ENCODE measurements at regions not wholly inside any gene's neighbourhood (a gene's known extent, or its start where the extent isn't known, plus 50 kb on each side); places are given as distances from the start of the nearest gene placed in this dataset.

DNA sequence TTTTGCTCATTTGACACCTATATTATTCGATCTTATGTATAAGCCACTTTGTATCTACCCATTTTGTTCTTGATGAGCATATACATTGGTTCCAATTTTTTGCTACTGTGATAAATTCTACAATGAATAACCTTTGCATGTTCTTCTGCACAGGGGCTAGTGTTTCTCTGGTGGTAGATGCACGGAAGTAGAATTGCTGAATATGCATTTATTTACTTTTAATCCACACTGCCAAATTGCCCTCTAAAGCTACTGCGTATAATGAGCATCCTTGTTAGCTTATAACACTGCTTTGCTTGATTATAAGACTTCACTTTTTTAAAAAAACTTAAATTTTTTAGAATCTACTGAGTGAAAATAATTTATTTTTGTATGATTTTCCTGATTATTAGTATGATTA, 84.2 kb upstream of the PIAS1 start (continued):
- TF ChIP-seq, protein P1, sequence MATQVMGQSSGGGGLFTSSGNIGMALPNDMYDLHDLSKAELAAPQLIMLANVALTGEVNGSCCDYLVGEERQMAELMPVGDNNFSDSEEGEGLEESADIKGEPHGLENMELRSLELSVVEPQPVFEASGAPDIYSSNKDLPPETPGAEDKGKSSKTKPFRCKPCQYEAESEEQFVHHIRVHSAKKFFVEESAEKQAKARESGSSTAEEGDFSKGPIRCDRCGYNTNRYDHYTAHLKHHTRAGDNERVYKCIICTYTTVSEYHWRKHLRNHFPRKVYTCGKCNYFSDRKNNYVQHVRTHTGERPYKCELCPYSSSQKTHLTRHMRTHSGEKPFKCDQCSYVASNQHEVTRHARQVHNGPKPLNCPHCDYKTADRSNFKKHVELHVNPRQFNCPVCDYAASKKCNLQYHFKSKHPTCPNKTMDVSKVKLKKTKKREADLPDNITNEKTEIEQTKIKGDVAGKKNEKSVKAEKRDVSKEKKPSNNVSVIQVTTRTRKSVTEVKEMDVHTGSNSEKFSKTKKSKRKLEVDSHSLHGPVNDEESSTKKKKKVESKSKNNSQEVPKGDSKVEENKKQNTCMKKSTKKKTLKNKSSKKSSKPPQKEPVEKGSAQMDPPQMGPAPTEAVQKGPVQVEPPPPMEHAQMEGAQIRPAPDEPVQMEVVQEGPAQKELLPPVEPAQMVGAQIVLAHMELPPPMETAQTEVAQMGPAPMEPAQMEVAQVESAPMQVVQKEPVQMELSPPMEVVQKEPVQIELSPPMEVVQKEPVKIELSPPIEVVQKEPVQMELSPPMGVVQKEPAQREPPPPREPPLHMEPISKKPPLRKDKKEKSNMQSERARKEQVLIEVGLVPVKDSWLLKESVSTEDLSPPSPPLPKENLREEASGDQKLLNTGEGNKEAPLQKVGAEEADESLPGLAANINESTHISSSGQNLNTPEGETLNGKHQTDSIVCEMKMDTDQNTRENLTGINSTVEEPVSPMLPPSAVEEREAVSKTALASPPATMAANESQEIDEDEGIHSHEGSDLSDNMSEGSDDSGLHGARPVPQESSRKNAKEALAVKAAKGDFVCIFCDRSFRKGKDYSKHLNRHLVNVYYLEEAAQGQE (IDR thresholded peaks at IDR 0.05; ENCODE audit: low read depth): no peak
- no peak for TF ChIP-seq TCF7L2 (IDR thresholded peaks at IDR 0.05; ENCODE audit: borderline replicate concordance, extremely low read depth, insufficient read depth, insufficient read length)

DNA sequence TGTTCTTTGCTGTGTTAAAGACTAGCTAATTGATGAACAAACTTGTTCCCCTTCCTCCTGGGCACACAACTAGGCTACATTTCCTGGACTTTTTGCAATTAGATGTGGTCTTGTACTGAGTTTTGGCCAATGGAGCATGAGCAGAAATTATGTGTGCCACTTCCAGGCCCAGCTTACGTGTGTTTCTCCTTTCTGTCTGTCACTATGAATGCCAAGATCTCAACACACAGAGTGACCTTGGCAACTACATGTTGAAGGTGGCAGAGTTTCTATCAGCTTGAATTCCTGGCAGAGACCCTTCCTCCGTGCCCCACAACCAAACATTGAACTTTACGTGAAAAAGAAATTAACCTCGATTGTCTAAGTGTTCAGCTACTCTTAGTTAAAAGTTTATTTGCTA, 81.7 kb upstream of the PIAS1 start:
- CTCF ChIA-PET: no interaction called here
- no peaks in the 10 kb centered on the region for H4K20me1 ChIP-seq (ENCODE audit: insufficient read depth)
- H3K79me2 ChIP-seq (ENCODE audit: insufficient read depth, low read length): no peaks in the 10 kb centered on the region
- H3K9me3 ChIP-seq (ENCODE audit: control insufficient read depth in 1 of 2, insufficient read depth in 1 of 2, low read depth in 1 of 2, low read length in 2 of 2): no peaks in the 10 kb centered on the region
- H3K4me1 ChIP-seq (ENCODE audit: control insufficient read depth in 1 of 2, insufficient read depth in 2 of 2, low read length in 2 of 2): no peaks in the 10 kb centered on the region
- no peak for DNase-seq (ENCODE audit: low read depth, low spot score)
- no peak overlapping the region for H3K9ac ChIP-seq (ENCODE audit: low read length)
- ATAC-seq: no peak
- H3K4me3 ChIP-seq (replicated peaks in 1 of 2; ENCODE audit: low read depth in 1 of 2, low read length in 2 of 2): no peak overlapping the region
- no peaks in the 10 kb centered on the region for H3K27me3 ChIP-seq (ENCODE audit: insufficient read depth, low read length)
- TF ChIP-seq SRF (IDR thresholded peaks at IDR 0.05; ENCODE audit: low read depth): no peak
- TF ChIP-seq EGR1 (IDR thresholded peaks at IDR 0.05; ENCODE audit: low read depth): no peak
- no peak for TF ChIP-seq POLR2A (IDR thresholded peaks at IDR 0.05; ENCODE audit: borderline replicate concordance, extremely low read depth, insufficient read depth, insufficient read length)
- TF ChIP-seq ZFX (IDR thresholded peaks at IDR 0.05): no peak
- TF ChIP-seq EZH2phosphoT487 (IDR thresholded peaks at IDR 0.05; ENCODE audit: borderline replicate concordance): no peak
- TF ChIP-seq, protein P2, sequence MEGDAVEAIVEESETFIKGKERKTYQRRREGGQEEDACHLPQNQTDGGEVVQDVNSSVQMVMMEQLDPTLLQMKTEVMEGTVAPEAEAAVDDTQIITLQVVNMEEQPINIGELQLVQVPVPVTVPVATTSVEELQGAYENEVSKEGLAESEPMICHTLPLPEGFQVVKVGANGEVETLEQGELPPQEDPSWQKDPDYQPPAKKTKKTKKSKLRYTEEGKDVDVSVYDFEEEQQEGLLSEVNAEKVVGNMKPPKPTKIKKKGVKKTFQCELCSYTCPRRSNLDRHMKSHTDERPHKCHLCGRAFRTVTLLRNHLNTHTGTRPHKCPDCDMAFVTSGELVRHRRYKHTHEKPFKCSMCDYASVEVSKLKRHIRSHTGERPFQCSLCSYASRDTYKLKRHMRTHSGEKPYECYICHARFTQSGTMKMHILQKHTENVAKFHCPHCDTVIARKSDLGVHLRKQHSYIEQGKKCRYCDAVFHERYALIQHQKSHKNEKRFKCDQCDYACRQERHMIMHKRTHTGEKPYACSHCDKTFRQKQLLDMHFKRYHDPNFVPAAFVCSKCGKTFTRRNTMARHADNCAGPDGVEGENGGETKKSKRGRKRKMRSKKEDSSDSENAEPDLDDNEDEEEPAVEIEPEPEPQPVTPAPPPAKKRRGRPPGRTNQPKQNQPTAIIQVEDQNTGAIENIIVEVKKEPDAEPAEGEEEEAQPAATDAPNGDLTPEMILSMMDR (IDR thresholded peaks at IDR 0.05 in 2 of 3, conservative IDR thresholded peaks at IDR 0.05 in 1 of 3; ENCODE audit: borderline replicate concordance in 1 of 3, insufficient read depth in 1 of 3, low read depth in 2 of 3, low read length in 2 of 3): no peak
- TF ChIP-seq, protein P3, sequence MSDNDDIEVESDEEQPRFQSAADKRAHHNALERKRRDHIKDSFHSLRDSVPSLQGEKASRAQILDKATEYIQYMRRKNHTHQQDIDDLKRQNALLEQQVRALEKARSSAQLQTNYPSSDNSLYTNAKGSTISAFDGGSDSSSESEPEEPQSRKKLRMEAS (IDR thresholded peaks at IDR 0.05): no peak
- no peak for TF ChIP-seq POLR2AphosphoS5 (IDR thresholded peaks at IDR 0.05; ENCODE audit: low read depth, low read length)
- TF ChIP-seq TCF7L2 (IDR thresholded peaks at IDR 0.05; ENCODE audit: borderline replicate concordance, extremely low read depth, insufficient read depth, insufficient read length): no peak
- TF ChIP-seq SP1 (IDR thresholded peaks at IDR 0.05; ENCODE audit: low read depth): no peak
- TF ChIP-seq, protein P4, sequence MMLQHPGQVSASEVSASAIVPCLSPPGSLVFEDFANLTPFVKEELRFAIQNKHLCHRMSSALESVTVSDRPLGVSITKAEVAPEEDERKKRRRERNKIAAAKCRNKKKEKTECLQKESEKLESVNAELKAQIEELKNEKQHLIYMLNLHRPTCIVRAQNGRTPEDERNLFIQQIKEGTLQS (IDR thresholded peaks at IDR 0.05): no peak
- TF ChIP-seq, protein P1 (IDR thresholded peaks at IDR 0.05; ENCODE audit: low read depth): no peak
- TF ChIP-seq YY1 (IDR thresholded peaks at IDR 0.05; ENCODE audit: extremely low read depth, insufficient replicate concordance, low read depth, low read length): no peak
- no peak for TF ChIP-seq CEBPB (IDR thresholded peaks at IDR 0.05; ENCODE audit: low read depth)
- TF ChIP-seq RAD21 (IDR thresholded peaks at IDR 0.05; ENCODE audit: low read depth): no peak
- no peak for TF ChIP-seq SIN3A (IDR thresholded peaks at IDR 0.05; ENCODE audit: low read depth)
- BruUV-seq (replicated peaks): no TSS peak
- intact Hi-C loops (cut with micrococcal nuclease): no loop called here
- no peak overlapping the region for H2AFZ ChIP-seq (ENCODE audit: low read depth, low read length, poor library complexity, severe bottlenecking)
- RAD21 ChIA-PET (ENCODE audit: low non-redundant PET in 1 of 2, low total read pairs in 2 of 2, uncharacterized antibody in 2 of 2, unreplicated experiment in 2 of 2): no interaction called here
- POLR2A ChIA-PET: no interaction called here
- H3K27ac ChIP-seq (ENCODE audit: low read depth, low read length): no peak overlapping the region
- H3K4me2 ChIP-seq (ENCODE audit: low read length): no peak overlapping the region
- H3K36me3 ChIP-seq (ENCODE audit: control insufficient read depth in 1 of 2, insufficient read depth in 2 of 2, low read length in 2 of 2): no peaks in the 10 kb centered on the region
- no peaks in the 10 kb centered on the region for H3K9me2 ChIP-seq (ENCODE audit: insufficient read depth)

Data from HCT116 (cell line).